Neural cell (in vitro differentiated cells): ENCODE measurements at regions not wholly inside any gene's neighbourhood (a gene's known extent, or its start where the extent isn't known, plus 50 kb on each side); places are given as distances from the start of the nearest gene placed in this dataset.

ENCODE experiments used
- H2AFZ ChIP-seq: fragments of 200-600, 300-800 bp; sonication (generic), shearing (Covaris generic); 2 replicates; pipeline ENCODE4 v1.6.0; 2014; ENCODE audit warnings: low read depth, mild to moderate bottlenecking, antibody characterized with exemption, low read length, moderate library complexity
- H3F3A ChIP-seq: fragments of 200-600 bp; shearing (Covaris generic); 2 replicates; pipeline ENCODE4 v1.6.1; 2016; ENCODE audit warnings: mild to moderate bottlenecking, moderate library complexity, mixed read lengths, antibody characterized with exemption, low read length; ENCODE audit not compliant: insufficient read depth, poor library complexity, severe bottlenecking
- H3K27ac ChIP-seq: fragments of 200-600, 300-800 bp; sonication (generic), shearing (Covaris generic); 2 replicates; pipeline ENCODE4 v1.5.1; 2014; ENCODE audit warnings: mild to moderate bottlenecking, low read length, moderate library complexity
- H3K27me3 ChIP-seq: fragments of 300-800, 200-600 bp; sonication (generic), shearing (Covaris generic); 2 replicates; pipeline ENCODE4 v1.6.0; 2014; ENCODE audit warnings: mild to moderate bottlenecking, low read depth, low read length, moderate library complexity; ENCODE audit not compliant: insufficient read depth
- H3K36me3 ChIP-seq: fragments of 300-800, 200-600 bp; sonication (generic), shearing (Covaris generic); 2 replicates; pipeline ENCODE4 v1.5.1; 2014; ENCODE audit warnings: mild to moderate bottlenecking, antibody characterized with exemption, low read length, moderate library complexity; ENCODE audit not compliant: insufficient read depth
- H3K4me2 ChIP-seq: fragments of 300-800, 200-600 bp; sonication (generic), shearing (Covaris generic); 2 replicates; pipeline ENCODE4 v1.6.0; 2014; ENCODE audit warnings: mild to moderate bottlenecking, low read length
- H3K4me3 ChIP-seq: fragments of 300-800, 200-600 bp; sonication (generic), shearing (Covaris generic); 2 replicates; pipeline ENCODE4 v1.5.1; 2014; ENCODE audit warnings: mild to moderate bottlenecking, low read length, moderate library complexity
- H3K79me2 ChIP-seq: fragments of 200-600 bp; shearing (Covaris generic); replicated peaks from 2 replicates; pipeline ENCODE4 v1.6.0; 2014; ENCODE audit warnings: mild to moderate bottlenecking, low read length, moderate library complexity; ENCODE audit not compliant: insufficient read depth
- H3K9ac ChIP-seq: fragments of 300-800, 200-600 bp; sonication (generic), shearing (Covaris generic); 2 replicates; pipeline ENCODE4 v1.6.1; 2016; ENCODE audit warnings: mild to moderate bottlenecking, low read length, mixed read lengths
- H3K9me2 ChIP-seq: fragments of 200-600 bp; shearing (Covaris generic); 2 replicates; pipeline ENCODE4 v1.6.1; 2016; ENCODE audit warnings: mild to moderate bottlenecking, low read length, mixed read lengths; ENCODE audit not compliant: insufficient read depth
- H3K9me3 ChIP-seq: fragments of 200-600, 300-800 bp; sonication (generic), shearing (Covaris generic); 2 replicates; pipeline ENCODE4 v1.6.1; 2016; ENCODE audit warnings: mild to moderate bottlenecking, mixed run types, low read length, moderate library complexity, mixed read lengths
- H4K20me1 ChIP-seq: fragments of 200-600 bp; shearing (Covaris generic); 2 replicates; pipeline ENCODE4 v1.6.1; 2016; ENCODE audit warnings: mild to moderate bottlenecking, mixed run types; ENCODE audit not compliant: insufficient read depth
- EP300 ChIP-seq: fragments of 450-650 bp; conservative IDR thresholded peaks from 2 replicates; pipeline ENCODE4 v1.6.1; 2014; ENCODE audit warnings: antibody characterized with exemption, mild to moderate bottlenecking, moderate library complexity; ENCODE audit not compliant: poor library complexity, severe bottlenecking
- EZH2 ChIP-seq: fragments of 200-600, 300-800 bp; shearing (Covaris generic), sonication (generic); IDR thresholded peaks from 2 replicates; pipeline ENCODE4 v1.6.1; 2014; ENCODE audit warnings: antibody characterized with exemption, low read length, borderline replicate concordance, mild to moderate bottlenecking; ENCODE audit not compliant: insufficient read depth, poor library complexity, severe bottlenecking
- MXI1 ChIP-seq: fragments of 450-650 bp; conservative IDR thresholded peaks from 2 replicates; pipeline ENCODE4 v1.6.1; 2014; ENCODE audit warnings: antibody characterized with exemption, mild to moderate bottlenecking; ENCODE audit not compliant: poor library complexity, severe bottlenecking
- POLR2AphosphoS5 ChIP-seq: IDR thresholded peaks from 2 replicates; pipeline ENCODE4 v1.6.1; 2012
- RAD21 ChIP-seq: fragments of 450-650 bp; conservative IDR thresholded peaks from 2 replicates; pipeline ENCODE4 v1.6.1; 2014; ENCODE audit warnings: antibody characterized with exemption, mild to moderate bottlenecking, moderate library complexity
- REST ChIP-seq: IDR thresholded peaks from 2 replicates; pipeline ENCODE4 v1.6.1; 2012; ENCODE audit warnings: borderline replicate concordance
- SMC3 ChIP-seq: fragments of 450-650 bp; conservative IDR thresholded peaks from 2 replicates; pipeline ENCODE4 v1.6.1; 2014; ENCODE audit warnings: antibody characterized with exemption, mild to moderate bottlenecking, moderate library complexity; ENCODE audit not compliant: poor library complexity
- TAF1 ChIP-seq: IDR thresholded peaks from 2 replicates; pipeline ENCODE4 v1.6.1; 2012; ENCODE audit warnings: low read depth
- TF ChIP-seq, protein P1 (sequence below): fragments of 450-650 bp; IDR thresholded peaks from 2 replicates; pipeline ENCODE4 v1.5.1; 2014; ENCODE audit warnings: antibody characterized with exemption, mild to moderate bottlenecking, moderate library complexity; ENCODE audit not compliant: poor library complexity, severe bottlenecking

- Histone ChIP-seq H4K20me1 (no peaks in the 10 kb centered on the region), H3K36me3 (no peaks in the 10 kb centered on the region)
Measured at GRCh38 chr4:14465057-14465456, 537.2 kb upstream of the CPEB2 start.

GRCh38 chr4:14465507-14465906 lies 536.8 kb upstream of the CPEB2 start:
- Histone ChIP-seq H4K20me1 (no peaks in the 10 kb centered on the region), H3K36me3 (no peaks in the 10 kb centered on the region), H2AFZ (no peak overlapping the region), H3K4me2 (no peak overlapping the region), H3K9me2 (no peaks in the 10 kb centered on the region), H3K79me2 (no peaks in the 10 kb centered on the region), H3K27me3 (no peaks in the 10 kb centered on the region), H3K27ac (no peak overlapping the region), H3K9me3 (no peaks in the 10 kb centered on the region), H3K4me3 (no peak overlapping the region), H3K9ac (no peak overlapping the region), H3F3A (no peaks in the 10 kb centered on the region)
- no peak for TF ChIP-seq EP300
- no peak for TF ChIP-seq RAD21
- TF ChIP-seq TAF1: no peak
- TF ChIP-seq EZH2: no peak
- TF ChIP-seq, protein P1, sequence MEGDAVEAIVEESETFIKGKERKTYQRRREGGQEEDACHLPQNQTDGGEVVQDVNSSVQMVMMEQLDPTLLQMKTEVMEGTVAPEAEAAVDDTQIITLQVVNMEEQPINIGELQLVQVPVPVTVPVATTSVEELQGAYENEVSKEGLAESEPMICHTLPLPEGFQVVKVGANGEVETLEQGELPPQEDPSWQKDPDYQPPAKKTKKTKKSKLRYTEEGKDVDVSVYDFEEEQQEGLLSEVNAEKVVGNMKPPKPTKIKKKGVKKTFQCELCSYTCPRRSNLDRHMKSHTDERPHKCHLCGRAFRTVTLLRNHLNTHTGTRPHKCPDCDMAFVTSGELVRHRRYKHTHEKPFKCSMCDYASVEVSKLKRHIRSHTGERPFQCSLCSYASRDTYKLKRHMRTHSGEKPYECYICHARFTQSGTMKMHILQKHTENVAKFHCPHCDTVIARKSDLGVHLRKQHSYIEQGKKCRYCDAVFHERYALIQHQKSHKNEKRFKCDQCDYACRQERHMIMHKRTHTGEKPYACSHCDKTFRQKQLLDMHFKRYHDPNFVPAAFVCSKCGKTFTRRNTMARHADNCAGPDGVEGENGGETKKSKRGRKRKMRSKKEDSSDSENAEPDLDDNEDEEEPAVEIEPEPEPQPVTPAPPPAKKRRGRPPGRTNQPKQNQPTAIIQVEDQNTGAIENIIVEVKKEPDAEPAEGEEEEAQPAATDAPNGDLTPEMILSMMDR: no peak
- TF ChIP-seq MXI1: no peak
- TF ChIP-seq REST: no peak
- TF ChIP-seq POLR2AphosphoS5: no peak
- no peak for TF ChIP-seq SMC3

More at GRCh38 chr4:14465057-14465456, 537.2 kb upstream of the CPEB2 start:
- no peak overlapping the region for H3K4me2 ChIP-seq
- H2AFZ ChIP-seq: no peak overlapping the region
- no peaks in the 10 kb centered on the region for H3K9me3 ChIP-seq
- H3K4me3 ChIP-seq: no peak overlapping the region
- no peak overlapping the region for H3K27ac ChIP-seq
- TF ChIP-seq TAF1: no peak
- no peak for TF ChIP-seq POLR2AphosphoS5
- no peak for TF ChIP-seq RAD21
- no peak for TF ChIP-seq SMC3
- TF ChIP-seq, protein P1: no peak
- TF ChIP-seq REST: no peak
- no peak for TF ChIP-seq EP300
- TF ChIP-seq MXI1: no peak
- no peak for TF ChIP-seq EZH2
- no peak overlapping the region for H3K9ac ChIP-seq
- H3K9me2 ChIP-seq: no peaks in the 10 kb centered on the region
- H3F3A ChIP-seq: no peaks in the 10 kb centered on the region
- no peaks in the 10 kb centered on the region for H3K27me3 ChIP-seq
- H3K79me2 ChIP-seq: no peaks in the 10 kb centered on the region
